ENCODE measurements at regions not wholly inside any gene's neighbourhood (a gene's known extent, or its start where the extent isn't known, plus 50 kb on each side); places are given as distances from the start of the nearest gene placed in this dataset.

GRCh38 chr7:84513061-84513460, 318.5 kb upstream of the SEMA3A start:
- no peak for TF ChIP-seq KDM1A (IDR thresholded peaks at IDR 0.05; ENCODE audit: low read depth)
- no peak for TF ChIP-seq CEBPB (IDR thresholded peaks at IDR 0.05)
- no peak for TF ChIP-seq FOXS1 (CRISPR knock-in tag; IDR thresholded peaks at IDR 0.05)
- no peak for TF ChIP-seq PBX3 (IDR thresholded peaks at IDR 0.05)
- TF ChIP-seq CTCF (IDR thresholded peaks at IDR 0.05): no peak
- no peak for TF ChIP-seq MAFK (IDR thresholded peaks at IDR 0.05; ENCODE audit: partially characterized antibody)
- TF ChIP-seq MAZ (IDR thresholded peaks at IDR 0.05; ENCODE audit: borderline replicate concordance, low read depth, low read length): no peak
